HG02981 (cell line): ENCODE measurements at regions not wholly inside any gene's neighbourhood (a gene's known extent, or its start where the extent isn't known, plus 50 kb on each side); places are given as distances from the start of the nearest gene placed in this dataset.
"Not testable (repeated sequence)": the region's sequence is repeated elsewhere in the genome, so short reads cannot be mapped to it uniquely, and the experiment has no call there.

Experiments used
- ATAC-seq: cut with Tn5 transposase; IDR thresholded peaks from one replicate; pipeline ENCODE4 v1.9.1; 2021; ENCODE audit warnings: mild to moderate bottlenecking, moderate library complexity; ENCODE audit not compliant: unreplicated experiment

DNA sequence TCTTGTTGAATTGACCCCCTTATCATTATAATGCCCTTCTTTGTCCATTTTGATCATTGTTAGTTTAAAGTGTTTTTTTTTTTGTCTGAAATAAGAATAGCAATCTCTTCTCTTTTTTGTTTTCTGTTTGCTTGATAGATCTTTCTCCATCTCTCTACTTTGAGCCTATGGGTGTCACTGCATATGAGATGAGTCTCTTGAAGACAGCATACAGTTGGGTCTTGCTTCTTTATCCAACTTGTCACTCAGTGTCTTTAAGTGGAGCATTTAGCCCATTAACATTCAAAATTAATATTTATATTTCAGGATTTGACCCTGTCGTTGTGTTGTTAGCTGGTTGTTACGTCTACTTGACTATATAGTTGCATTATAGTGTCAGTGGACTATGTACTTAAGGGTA, 135.4 kb downstream of the HMHB1 start:
- no peak for ATAC-seq

GRCh38 chr5:143952809-143953208, 140.8 kb downstream of the HMHB1 start:
- no peak for ATAC-seq

DNA sequence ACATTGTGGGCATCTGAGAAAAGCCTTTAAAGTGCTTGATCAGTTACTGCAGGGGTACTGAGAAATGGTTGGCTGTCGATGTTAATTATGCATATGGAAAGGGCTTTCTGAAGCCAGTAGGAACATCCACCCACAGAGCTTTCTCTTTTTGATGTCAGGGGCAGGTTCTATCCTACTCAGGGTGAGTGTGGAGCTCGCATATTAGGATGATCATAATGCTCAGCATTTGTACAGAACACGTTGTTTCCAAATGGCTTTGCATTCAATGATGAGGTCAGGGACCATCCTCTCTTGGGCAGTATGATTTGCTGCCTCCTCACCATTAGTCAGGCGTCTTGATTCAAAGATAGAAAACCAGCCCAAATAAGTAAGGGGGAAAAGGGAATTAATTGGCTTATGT, 141.9 kb downstream of the HMHB1 start:
- no peak for ATAC-seq

- no peak for ATAC-seq
Measured at GRCh38 chr5:143955141-143955540, 143.2 kb downstream of the HMHB1 start.

- no peak for ATAC-seq
Measured at GRCh38 chr5:143957455-143957854, 145.5 kb downstream of the HMHB1 start.

DNA sequence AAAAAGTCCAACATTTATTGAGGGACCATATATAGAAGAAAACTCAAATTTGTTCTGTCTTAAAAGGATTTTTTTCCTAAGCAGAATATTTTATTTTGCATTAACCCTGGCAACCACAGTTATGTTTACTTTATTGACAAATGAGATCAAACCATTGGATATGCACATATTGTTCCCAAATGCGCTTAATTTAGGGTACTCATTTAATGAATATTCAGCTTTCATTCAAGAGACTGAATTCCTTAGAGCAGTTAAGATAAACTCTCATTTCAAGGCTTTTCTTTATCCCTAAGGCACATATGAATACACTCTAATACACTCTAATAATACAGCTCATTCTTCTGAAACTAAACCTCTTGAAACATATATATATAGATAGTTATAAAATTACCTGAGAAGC, 150.2 kb downstream of the HMHB1 start:
- no peak for ATAC-seq

- ATAC-seq = no peak
Measured at GRCh38 chr5:143964919-143965318, 153.0 kb downstream of the HMHB1 start.

DNA sequence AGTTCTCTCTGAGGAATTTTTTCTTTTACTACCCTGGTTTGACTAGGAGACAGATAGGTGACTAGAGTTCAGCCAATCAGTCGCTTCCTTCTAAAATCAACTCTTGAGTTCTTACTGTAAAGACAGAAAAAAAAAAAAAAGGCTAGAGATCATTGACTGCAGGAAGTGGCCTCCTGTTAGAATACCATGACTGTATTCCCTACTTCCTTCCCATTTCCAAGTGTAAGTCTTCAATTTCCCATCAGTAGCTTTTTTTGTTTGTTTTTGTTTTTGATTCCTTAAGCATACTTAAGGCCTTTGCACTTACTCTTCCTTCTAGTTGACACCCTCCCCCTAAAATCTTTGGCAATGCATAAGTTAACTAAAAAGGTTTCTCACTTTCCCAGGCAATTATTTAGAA, 154.3 kb downstream of the HMHB1 start:
- no peak for ATAC-seq

GRCh38 chr5:143968071-143968878, 156.3 kb downstream of the HMHB1 start:
- ATAC-seq = no peak

- ATAC-seq = no peak
Measured at GRCh38 chr5:143970159-143970558, 158.2 kb downstream of the HMHB1 start.

GRCh38 chr5:143972068-143972467, 160.1 kb downstream of the HMHB1 start:
- ATAC-seq = no peak

- no peak for ATAC-seq
Measured at GRCh38 chr5:143976055-143976454, 164.1 kb downstream of the HMHB1 start.

DNA sequence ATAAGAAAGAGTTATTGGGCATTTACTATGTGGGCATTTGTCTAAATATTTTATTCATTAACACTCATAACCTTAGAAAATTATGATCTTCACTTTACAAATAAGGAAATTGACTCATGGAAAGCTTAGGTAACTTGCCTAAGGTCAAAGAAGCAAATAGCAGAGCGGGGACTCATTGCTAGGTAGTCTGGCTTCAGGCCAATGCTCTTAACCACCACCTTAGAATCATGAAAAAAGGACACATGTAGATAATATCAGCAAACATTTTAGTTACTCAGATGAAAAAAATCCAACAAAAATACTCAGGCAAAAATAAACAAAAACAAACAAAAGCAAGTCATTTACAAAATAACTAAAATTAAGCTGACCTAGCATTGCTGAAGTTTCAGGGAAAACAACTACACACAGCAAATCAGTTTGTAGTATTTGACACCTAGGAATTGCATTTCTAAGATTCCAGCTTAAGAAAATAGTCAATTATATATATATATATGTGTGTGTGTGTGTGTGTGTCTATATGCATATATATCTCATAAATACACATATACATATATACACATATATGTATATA, 166.0 kb downstream of the HMHB1 start:
- ATAC-seq = no peak

DNA sequence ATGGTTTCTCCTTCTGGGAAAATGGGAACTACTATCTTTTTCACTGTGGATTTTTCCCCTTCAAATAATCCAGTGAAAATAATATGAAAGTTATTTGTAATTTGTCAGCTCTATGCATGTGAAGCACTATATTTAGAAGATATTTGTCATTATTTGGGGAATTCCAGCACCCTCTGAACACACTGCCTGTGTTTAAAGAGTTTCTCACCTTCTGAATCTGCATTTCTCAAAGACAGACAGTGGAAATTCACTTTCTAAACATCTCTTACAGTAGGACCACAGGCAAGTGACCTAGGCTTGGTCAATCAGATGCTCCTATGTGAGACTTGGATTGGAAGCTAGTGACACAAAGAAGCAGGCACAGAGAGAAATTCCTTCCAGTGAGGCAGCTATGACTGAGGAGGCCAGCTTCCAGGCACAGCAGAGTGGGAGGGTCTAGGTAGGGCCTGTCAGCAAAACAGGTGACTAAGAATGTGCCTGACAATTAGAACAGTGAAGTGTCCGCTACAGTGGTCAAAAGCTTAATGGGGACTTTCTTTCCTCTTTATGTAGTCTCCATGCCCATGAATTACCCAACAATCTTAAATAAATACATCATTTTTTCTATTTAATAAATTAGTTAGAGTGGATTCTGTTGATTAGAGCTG, 167.2 kb downstream of the HMHB1 start:
- peak; percentile 74 for ATAC-seq

DNA sequence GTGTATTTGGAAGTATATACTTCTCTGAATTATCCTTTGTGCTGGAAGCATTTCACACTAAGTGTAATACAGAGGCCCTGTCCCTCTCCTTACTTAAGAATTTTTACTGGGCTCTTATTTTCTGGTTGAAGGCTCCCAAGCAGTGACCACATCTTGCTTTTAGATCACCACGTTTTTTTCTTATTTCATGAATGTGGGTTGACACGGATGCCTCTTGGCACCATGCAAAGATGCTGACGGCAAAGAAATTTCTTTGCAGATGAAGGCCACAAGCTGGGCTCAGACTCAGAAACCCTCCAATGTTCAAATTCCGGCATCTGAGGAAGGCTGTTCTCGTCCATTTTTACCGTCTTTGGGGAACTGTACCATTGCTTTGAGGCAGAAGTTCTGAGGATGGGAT, 168.5 kb downstream of the HMHB1 start:
- no peak for ATAC-seq

- not testable (repeated sequence) for ATAC-seq
Measured at GRCh38 chr5:143982957-143983356, 171.0 kb downstream of the HMHB1 start.

- ATAC-seq = no peak
Measured at GRCh38 chr5:143985832-143986515, 174.0 kb downstream of the HMHB1 start.

DNA sequence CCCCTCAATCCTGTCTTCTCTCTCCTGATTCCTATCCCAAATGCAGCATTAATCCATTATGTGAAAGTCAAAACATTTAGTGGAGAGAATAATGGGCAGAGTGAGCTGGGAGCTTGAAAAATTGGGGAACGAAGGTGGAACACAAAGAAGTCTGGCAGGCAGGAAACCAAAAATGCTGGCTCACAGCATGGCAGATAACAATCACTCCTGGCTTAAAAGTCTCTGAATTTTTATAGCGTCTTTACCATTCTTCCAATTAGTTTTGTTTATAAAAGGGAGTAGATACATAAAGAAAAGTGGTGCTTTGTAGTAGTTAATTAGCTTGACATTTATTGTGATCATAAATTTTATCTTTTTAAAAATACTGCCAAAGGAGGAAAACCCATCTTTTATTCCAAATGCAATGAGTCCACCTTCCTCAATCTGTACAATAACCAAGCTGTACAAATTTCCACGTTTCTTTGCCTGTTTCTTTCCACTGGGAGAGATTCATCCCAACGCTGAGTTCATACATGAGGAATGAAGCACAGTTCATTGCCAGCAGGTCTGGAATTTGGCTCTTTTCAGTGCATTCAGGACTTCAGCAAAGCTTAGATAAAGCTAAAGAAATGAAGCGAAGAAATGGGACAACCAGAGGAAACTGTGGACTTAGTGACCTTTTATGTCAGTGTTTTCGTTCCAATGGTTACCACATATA, 174.7 kb downstream of the HMHB1 start:
- no peak for ATAC-seq

DNA sequence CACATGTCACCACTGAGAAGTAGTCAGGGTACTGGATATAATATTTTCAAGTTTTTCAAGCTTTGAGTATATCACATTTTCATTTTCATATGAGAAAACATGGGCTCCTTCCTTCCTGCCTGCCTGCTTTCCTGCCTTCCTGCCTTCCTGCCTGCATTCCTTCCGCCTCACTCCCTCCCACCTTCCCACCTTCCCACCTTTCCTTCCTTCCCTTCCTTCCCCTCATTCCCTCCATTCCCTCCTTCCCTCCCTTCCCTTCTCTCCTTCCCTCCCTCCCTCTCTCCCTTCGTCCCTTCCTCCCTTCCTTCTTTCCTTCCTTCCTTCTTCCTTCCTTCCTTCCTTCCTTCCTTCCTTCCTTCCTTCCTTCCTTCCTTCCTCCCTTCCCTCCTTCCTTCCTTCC, 175.3 kb downstream of the HMHB1 start:
- ATAC-seq = no peak

DNA sequence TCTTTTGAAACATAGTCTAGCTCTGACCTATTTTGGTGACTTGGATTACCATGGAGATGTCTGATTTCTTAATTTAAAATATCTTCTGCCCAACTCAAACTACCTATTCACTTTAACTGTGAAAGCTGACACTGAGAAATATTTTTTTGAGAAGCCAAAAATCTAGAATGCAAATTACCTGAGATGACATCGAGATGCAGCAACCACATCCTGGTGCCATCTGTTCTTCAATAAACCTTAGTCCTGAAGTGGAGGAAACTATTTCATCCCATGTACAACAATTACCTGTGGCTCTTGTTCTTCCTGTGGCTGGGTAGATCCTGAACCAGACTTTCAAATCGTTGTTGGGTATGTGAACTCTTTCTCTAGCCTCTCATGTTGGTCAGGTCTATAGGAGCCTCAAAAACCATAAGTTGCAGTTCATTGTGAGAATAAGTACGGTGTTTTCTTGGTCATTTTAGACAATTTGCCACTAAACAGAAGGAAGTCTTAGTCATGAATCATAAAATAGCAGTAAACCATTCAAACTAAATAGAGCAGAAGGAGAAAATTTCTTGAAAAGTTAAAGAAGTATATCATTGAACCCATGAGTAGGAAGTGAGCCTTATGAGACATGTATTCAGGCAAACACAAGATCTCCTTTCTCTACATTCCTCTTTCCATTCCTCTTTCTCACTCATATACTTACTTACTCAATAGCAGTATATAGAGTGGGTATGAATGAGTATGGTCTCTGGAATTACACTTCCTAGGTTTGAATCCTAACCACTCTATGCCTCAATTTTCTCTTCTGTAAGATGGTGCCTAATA, 176.0 kb downstream of the HMHB1 start:
- no peak for ATAC-seq
